CD4-positive, alpha-beta T cell treated with Interleukin-12 subunit alpha and Interleukin-12 subunit beta, for 1 hour (primary cell): ENCODE measurements at regions not wholly inside any gene's neighbourhood (a gene's known extent, or its start where the extent isn't known, plus 50 kb on each side); places are given as distances from the start of the nearest gene placed in this dataset.

ENCODE experiments used
- DNase-seq: peaks from one replicate; pipeline ENCODE4 v3.0.0-alpha.2; 2020

GRCh38 chr10:118537623-118538022 lies 57.8 kb downstream of the PRLHR start:
- DNase-seq: no peak

GRCh38 chr10:118534136-118534535 lies 61.3 kb downstream of the PRLHR start:
- no peak for DNase-seq

- no peak for DNase-seq
These were observed 64.2 kb downstream of the PRLHR start for GRCh38 chr10:118531105-118531852.

- no peak for DNase-seq
These were observed 67.0 kb downstream of the PRLHR start for GRCh38 chr10:118528426-118528825.

- DNase-seq: no peak
These were observed 71.7 kb downstream of the PRLHR start for GRCh38 chr10:118523775-118524174.

- no peak for DNase-seq
These were observed 72.5 kb downstream of the PRLHR start for GRCh38 chr10:118522791-118523498.

GRCh38 chr10:118521415-118522117 lies 73.9 kb downstream of the PRLHR start:
- DNase-seq: no peak

GRCh38 chr10:118520116-118520742 lies 75.2 kb downstream of the PRLHR start:
- no peak for DNase-seq

GRCh38 chr10:118518095-118518494 lies 77.4 kb downstream of the PRLHR start:
- DNase-seq: no peak

- no peak for DNase-seq
These were observed 78.7 kb downstream of the PRLHR start for GRCh38 chr10:118516716-118517115.

GRCh38 chr10:118513174-118513573 lies 82.3 kb downstream of the PRLHR start:
- no peak for DNase-seq

GRCh38 chr10:118511711-118512110 lies 83.7 kb downstream of the PRLHR start:
- no peak for DNase-seq

GRCh38 chr10:118508863-118509262 lies 86.6 kb downstream of the PRLHR start:
- DNase-seq: no peak

- no peak for DNase-seq
These were observed 87.1 kb downstream of the PRLHR start for GRCh38 chr10:118508355-118508754.

GRCh38 chr10:118506671-118507590 lies 88.5 kb downstream of the PRLHR start:
- DNase-seq: no peak

GRCh38 chr10:118505363-118505762 lies 90.1 kb downstream of the PRLHR start:
- no peak for DNase-seq

GRCh38 chr10:118504467-118505205 lies 90.8 kb downstream of the PRLHR start:
- no peak for DNase-seq

- DNase-seq: no peak
These were observed 91.4 kb downstream of the PRLHR start for GRCh38 chr10:118504044-118504443.

- no peak for DNase-seq
These were observed 92.3 kb downstream of the PRLHR start for GRCh38 chr10:118503192-118503591.

GRCh38 chr10:118501637-118502440 lies 93.6 kb downstream of the PRLHR start:
- DNase-seq: no peak

- no peak for DNase-seq
These were observed 94.3 kb downstream of the PRLHR start for GRCh38 chr10:118501171-118501570.
